Fibroblast of lung (primary cell): ENCODE measurements at regions not wholly inside any gene's neighbourhood (a gene's known extent, or its start where the extent isn't known, plus 50 kb on each side); places are given as distances from the start of the nearest gene placed in this dataset.
"Not testable (repeated sequence)": the region's sequence is repeated elsewhere in the genome, so short reads cannot be mapped to it uniquely, and the experiment has no call there.

ENCODE experiments used
- DNase-seq, 2 donors: peaks; one replicate each; pipeline versions ENCODE4 v3.0.0 to v3.0.0-alpha.2; 2010; ENCODE audit warnings: low read depth in 2 of 2
- H2AFZ ChIP-seq: 2 replicates; pipeline ENCODE4 v1.5.1; 2012; ENCODE audit warnings: low read length, control low read depth, inconsistent platforms
- H3K27ac ChIP-seq: 2 replicates; pipeline ENCODE4 v1.5.1; 2011; ENCODE audit warnings: low read length, control low read depth; ENCODE audit not compliant: insufficient read depth
- H3K27me3 ChIP-seq: 2 replicates; pipeline ENCODE4 v1.5.1; 2011; ENCODE audit warnings: mild to moderate bottlenecking, low read length; ENCODE audit not compliant: control insufficient read depth, insufficient read depth
- H3K36me3 ChIP-seq: 2 replicates; pipeline ENCODE4 v1.5.1; 2011; ENCODE audit warnings: low read length; ENCODE audit not compliant: control insufficient read depth, insufficient read depth
- H3K4me1 ChIP-seq: 2 replicates; pipeline ENCODE4 v1.5.1; 2011; ENCODE audit warnings: low read length; ENCODE audit not compliant: control insufficient read depth, insufficient read depth; ENCODE audit errors: extremely low read depth
- H3K4me2 ChIP-seq: 2 replicates; pipeline ENCODE4 v1.5.1; 2011; ENCODE audit warnings: low read length, control low read depth; ENCODE audit not compliant: insufficient read depth; ENCODE audit errors: extremely low read depth
- H3K4me3 ChIP-seq, 4 experiments: fragments of 200-600 bp in 1 of 4; sonication (generic) in 1 of 4; replicated peaks in 1 of 4; 2 replicates each; pipeline ENCODE4 v1.5.1; 2011 to 2016; ENCODE audit warnings: low read length in 4 of 4, low read depth in 3 of 4, mild to moderate bottlenecking in 3 of 4, control low read depth in 2 of 4, inconsistent platforms in 1 of 4, mixed read lengths in 1 of 4; ENCODE audit not compliant: insufficient read depth in 1 of 4; ENCODE audit errors: control extremely low read depth in 1 of 4
- H3K79me2 ChIP-seq: 2 replicates; pipeline ENCODE4 v1.5.1; 2012; ENCODE audit warnings: mild to moderate bottlenecking, low read length, inconsistent platforms; ENCODE audit not compliant: control insufficient read depth, insufficient read depth
- H3K9ac ChIP-seq: 2 replicates; pipeline ENCODE4 v1.5.1; 2011; ENCODE audit warnings: mild to moderate bottlenecking, low read length, control low read depth; ENCODE audit not compliant: insufficient read depth
- H3K9me3 ChIP-seq: 2 replicates; pipeline ENCODE4 v1.5.1; 2012; ENCODE audit warnings: low read depth, low read length; ENCODE audit not compliant: control insufficient read depth, insufficient read depth
- H4K20me1 ChIP-seq: 2 replicates; pipeline ENCODE4 v1.5.1; 2011; ENCODE audit warnings: low read length; ENCODE audit not compliant: control insufficient read depth, insufficient read depth; ENCODE audit errors: extremely low read depth
- CTCF ChIP-seq, 2 donors: IDR thresholded peaks in 1 of 2; conservative IDR thresholded peaks in 1 of 2; 1 replicate in 1 of 2; 2 replicates in 1 of 2; pipeline ENCODE4 v1.5.1; 2011 to 2012; ENCODE audit warnings: low read length in 2 of 2, control low read depth in 1 of 2, inconsistent platforms in 1 of 2, low read depth in 1 of 2, mild to moderate bottlenecking in 1 of 2
- EZH2 ChIP-seq: IDR thresholded peaks from 2 replicates; pipeline ENCODE4 v1.5.1; 2012; ENCODE audit warnings: low read length, control low read depth, mild to moderate bottlenecking; ENCODE audit errors: missing control alignments

GRCh38 chr21:13854638-13855037 is 245.1 kb downstream of the POTED start:
- Histone ChIP-seq H3K4me2 (no peak overlapping the region), H3K27me3 (no peaks in the 10 kb centered on the region), H4K20me1 (no peaks in the 10 kb centered on the region), H3K27ac (no peak overlapping the region), H3K9me3 (no peaks in the 10 kb centered on the region), H3K4me3 (no peak overlapping the region), H3K79me2 (no peaks in the 10 kb centered on the region), H3K9ac (no peak overlapping the region), H3K4me1 (no peaks in the 10 kb centered on the region), H2AFZ (no peak overlapping the region), H3K36me3 (no peaks in the 10 kb centered on the region)
- no peak for TF ChIP-seq CTCF (conservative IDR thresholded peaks at IDR 0.05 in 1 of 2, IDR thresholded peaks at IDR 0.05 in 1 of 2; ENCODE audit: low read depth in 1 of 2, low read length in 2 of 2)
- TF ChIP-seq EZH2: no peak
- DNase-seq: no peak

- H3K36me3 ChIP-seq, H3K9ac ChIP-seq, DNase-seq, H3K4me3 ChIP-seq, H3K27me3 ChIP-seq, H3K4me1 ChIP-seq, H3K79me2 ChIP-seq, H3K9me3 ChIP-seq, H3K27ac ChIP-seq, H4K20me1 ChIP-seq, H2AFZ ChIP-seq, H3K4me2 ChIP-seq: not testable (repeated sequence)
Observed at GRCh38 chr21:13850808-13851207, 241.2 kb downstream of the POTED start.

GRCh38 chr21:13849489-13849888 is 239.9 kb downstream of the POTED start:
- not testable (repeated sequence) for H2AFZ ChIP-seq, H3K4me3 ChIP-seq, DNase-seq

GRCh38 chr21:13846718-13847117 is 237.1 kb downstream of the POTED start:
- not testable (repeated sequence) for H3K9ac ChIP-seq, DNase-seq, H3K27ac ChIP-seq, H3K36me3 ChIP-seq, H3K27me3 ChIP-seq, H3K79me2 ChIP-seq, H2AFZ ChIP-seq, H3K4me3 ChIP-seq, H3K4me1 ChIP-seq, H3K4me2 ChIP-seq, H4K20me1 ChIP-seq, H3K9me3 ChIP-seq

More at GRCh38 chr21:13849489-13849888, 239.9 kb downstream of the POTED start:
- not testable (repeated sequence) for H3K4me2 ChIP-seq, H3K27me3 ChIP-seq, H3K27ac ChIP-seq, H4K20me1 ChIP-seq, H3K9ac ChIP-seq, H3K9me3 ChIP-seq, H3K79me2 ChIP-seq, H3K36me3 ChIP-seq, H3K4me1 ChIP-seq

- H3K27me3 ChIP-seq, H3K27ac ChIP-seq, H3K4me1 ChIP-seq, H3K4me2 ChIP-seq, H3K9me3 ChIP-seq, H3K4me3 ChIP-seq, H3K79me2 ChIP-seq, H2AFZ ChIP-seq, H4K20me1 ChIP-seq, H3K36me3 ChIP-seq, H3K9ac ChIP-seq, DNase-seq: not testable (repeated sequence)
Observed at GRCh38 chr21:13844574-13844973, 235.0 kb downstream of the POTED start.

GRCh38 chr21:13843081-13843480 is 233.5 kb downstream of the POTED start:
- not testable (repeated sequence) for H3K27me3 ChIP-seq, H2AFZ ChIP-seq, H3K9me3 ChIP-seq, H3K79me2 ChIP-seq, H3K27ac ChIP-seq, H3K9ac ChIP-seq, H3K4me3 ChIP-seq, H3K4me1 ChIP-seq, DNase-seq, H3K4me2 ChIP-seq, H4K20me1 ChIP-seq, H3K36me3 ChIP-seq
